ENCODE measurements at regions not wholly inside any gene's neighbourhood (a gene's known extent, or its start where the extent isn't known, plus 50 kb on each side); places are given as distances from the start of the nearest gene placed in this dataset.

DNA sequence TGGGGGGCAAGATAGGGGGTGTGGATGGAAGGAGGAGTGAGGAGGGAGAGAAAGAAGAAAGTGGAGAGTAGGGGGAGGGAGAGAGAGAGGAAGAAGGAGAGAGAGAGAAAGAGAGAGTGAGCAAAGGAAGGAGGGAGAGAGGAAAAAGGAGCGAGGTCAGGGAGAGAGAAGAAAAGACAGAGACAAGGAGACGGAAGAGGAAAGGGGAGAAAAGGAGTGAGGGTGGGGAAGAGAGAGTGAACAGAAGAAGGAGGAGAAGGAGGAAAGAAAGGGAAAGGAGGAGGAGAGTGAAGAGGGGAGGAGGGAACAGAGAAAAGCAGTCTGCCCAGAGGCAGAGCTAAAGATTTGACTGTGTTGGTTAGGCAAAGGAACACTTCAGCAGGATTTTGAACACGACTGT is 181.6 kb downstream of the MID1IP1 start:
- TF ChIP-seq, protein P1, sequence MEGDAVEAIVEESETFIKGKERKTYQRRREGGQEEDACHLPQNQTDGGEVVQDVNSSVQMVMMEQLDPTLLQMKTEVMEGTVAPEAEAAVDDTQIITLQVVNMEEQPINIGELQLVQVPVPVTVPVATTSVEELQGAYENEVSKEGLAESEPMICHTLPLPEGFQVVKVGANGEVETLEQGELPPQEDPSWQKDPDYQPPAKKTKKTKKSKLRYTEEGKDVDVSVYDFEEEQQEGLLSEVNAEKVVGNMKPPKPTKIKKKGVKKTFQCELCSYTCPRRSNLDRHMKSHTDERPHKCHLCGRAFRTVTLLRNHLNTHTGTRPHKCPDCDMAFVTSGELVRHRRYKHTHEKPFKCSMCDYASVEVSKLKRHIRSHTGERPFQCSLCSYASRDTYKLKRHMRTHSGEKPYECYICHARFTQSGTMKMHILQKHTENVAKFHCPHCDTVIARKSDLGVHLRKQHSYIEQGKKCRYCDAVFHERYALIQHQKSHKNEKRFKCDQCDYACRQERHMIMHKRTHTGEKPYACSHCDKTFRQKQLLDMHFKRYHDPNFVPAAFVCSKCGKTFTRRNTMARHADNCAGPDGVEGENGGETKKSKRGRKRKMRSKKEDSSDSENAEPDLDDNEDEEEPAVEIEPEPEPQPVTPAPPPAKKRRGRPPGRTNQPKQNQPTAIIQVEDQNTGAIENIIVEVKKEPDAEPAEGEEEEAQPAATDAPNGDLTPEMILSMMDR (IDR thresholded peaks at IDR 0.05 in 8 of 11, conservative IDR thresholded peaks at IDR 0.05 in 3 of 11): no peak
- no peak for TF ChIP-seq POLR2AphosphoS5 (IDR thresholded peaks at IDR 0.05)

Measured in spleen (tissue), 7 donors.